K562 (cell line): ENCODE measurements at regions not wholly inside any gene's neighbourhood (a gene's known extent, or its start where the extent isn't known, plus 50 kb on each side); places are given as distances from the start of the nearest gene placed in this dataset.

Experiments used
- ATAC-seq: fragments of 200-7000 bp; cut with Tn5 transposase; 3 replicates; pipeline ENCODE4 v1.9.1; 2020; ENCODE audit warnings: moderate library complexity
- BruUV-seq: library from RNA; stranded (reverse); fragments of 400-500 nt; replicated peaks from 2 replicates; lab custom pipeline; 2021; lab: Mats Ljungman, UMichigan
- CTCF ChIA-PET: fragments of 300-600 bp; formaldehyde crosslinking; extraction: SDS; loops from one replicate; lab custom pipeline; 2021; ENCODE audit warnings: low intra/inter-chr PET ratio; lab: Yijun Ruan, JAX
- POLR2A ChIA-PET: fragments of 300-600, 350-650 bp; sonication (Branson Sonifier 250); formaldehyde crosslinking; extraction: SDS; loops from one replicate; lab custom pipeline; 2021; ENCODE audit warnings: antibody characterized with exemption, inconsistent platforms; lab: Yijun Ruan, JAX
- DNase-seq, 4 experiments: peaks; one replicate each; pipeline versions ENCODE4 v3.0.0 to v3.0.0-alpha.2; 2011 to 2018; ENCODE audit warnings: low spot score in 3 of 4, mixed read lengths in 3 of 4; ENCODE audit errors: extremely low read depth in 1 of 4
- FAIRE-seq: peaks from 2 replicates; lab custom pipeline; 2011; peaks lifted over from hg19 to GRCh38; lab: Jason Lieb, UNC
- H2AFZ ChIP-seq: 2 replicates; pipeline ENCODE4 v1.6.0; 2011; ENCODE audit warnings: low read depth, low read length, control low read depth, inconsistent platforms
- H3K27ac ChIP-seq: fragments of 200-600 bp; 3 replicates; pipeline ENCODE4 v1.8.0; 2011; ENCODE audit warnings: low read depth, mild to moderate bottlenecking, control low read depth, inconsistent platforms, low read length, moderate library complexity, mixed read lengths; ENCODE audit errors: extremely low read depth
- H3K27me3 ChIP-seq, 2 experiments: fragments of 300-600 bp in 1 of 2; 2 replicates in 1 of 2; 3 replicates in 1 of 2; pipeline versions ENCODE4 v1.6.0 to v1.8.0; 2011; ENCODE audit warnings: inconsistent platforms in 2 of 2, low read length in 2 of 2, mild to moderate bottlenecking in 1 of 2, mixed read lengths in 1 of 2, moderate library complexity in 1 of 2; ENCODE audit not compliant: control insufficient read depth in 2 of 2, insufficient read depth in 2 of 2
- H3K36me3 ChIP-seq: fragments of 300-600 bp; 3 replicates; pipeline ENCODE4 v1.8.0; 2011; ENCODE audit warnings: mild to moderate bottlenecking, low read length, inconsistent platforms; ENCODE audit not compliant: control insufficient read depth, insufficient read depth
- H3K4me1 ChIP-seq, 2 experiments: fragments of 200-600 bp in 1 of 2; replicated peaks in 1 of 2; 2 replicates in 1 of 2; 3 replicates in 1 of 2; pipeline versions ENCODE4 v1.5.1 to v1.8.0; 2011; ENCODE audit warnings: inconsistent platforms in 2 of 2, low read length in 2 of 2, mild to moderate bottlenecking in 1 of 2, mixed read lengths in 1 of 2, moderate library complexity in 1 of 2; ENCODE audit not compliant: control insufficient read depth in 2 of 2, insufficient read depth in 2 of 2
- H3K4me2 ChIP-seq: 2 replicates; pipeline ENCODE4 v1.6.1; 2011; ENCODE audit warnings: low read length, control low read depth, inconsistent platforms, mixed read lengths; ENCODE audit not compliant: insufficient read depth
- H3K4me3 ChIP-seq: fragments of 200-600 bp; sonication (generic), shearing (Covaris generic); 2 replicates; pipeline ENCODE4 v1.5.1; 2016; ENCODE audit warnings: control low read depth, inconsistent platforms
- H3K79me2 ChIP-seq: fragments of 200-600 bp; 3 replicates; pipeline ENCODE4 v1.8.0; 2011; ENCODE audit warnings: low read length, inconsistent platforms; ENCODE audit not compliant: control insufficient read depth, insufficient read depth
- H3K9ac ChIP-seq, 2 experiments: 2 replicates each; pipeline versions ENCODE4 v1.6.0 to v1.6.1; 2011; ENCODE audit warnings: low read depth in 2 of 2, low read length in 2 of 2, control low read depth in 1 of 2, inconsistent platforms in 1 of 2, mild to moderate bottlenecking in 1 of 2, mixed read lengths in 1 of 2; ENCODE audit not compliant: insufficient read depth in 1 of 2
- H3K9me1 ChIP-seq: one replicate; pipeline ENCODE4 v1.6.0; 2011; ENCODE audit warnings: inconsistent platforms, mild to moderate bottlenecking, low read length, moderate library complexity; ENCODE audit not compliant: control insufficient read depth, insufficient read depth
- H3K9me3 ChIP-seq: replicated peaks from 2 replicates; pipeline ENCODE4 v1.5.1; 2011; ENCODE audit warnings: low read depth, low read length, inconsistent platforms; ENCODE audit not compliant: control insufficient read depth, insufficient read depth
- H4K20me1 ChIP-seq: replicated peaks from 2 replicates; pipeline ENCODE4 v1.6.1; 2011; ENCODE audit warnings: low read length, inconsistent platforms, mixed read lengths; ENCODE audit not compliant: control insufficient read depth, insufficient read depth
- CGGBP1 ChIP-seq: fragments of 250-450 bp; sonication (Bioruptor Pico); IDR thresholded peaks from 2 replicates; pipeline ENCODE4 v1.9.0; 2021; ENCODE audit warnings: mild to moderate bottlenecking
- HDAC6 ChIP-seq: IDR thresholded peaks from 2 replicates; pipeline ENCODE4 v1.6.1; 2012; ENCODE audit warnings: low read depth, mild to moderate bottlenecking, control low read depth, inconsistent platforms, low read length, moderate library complexity
- HNRNPUL1 ChIP-seq: fragments of 200-400 bp; formaldehyde crosslinking; IDR thresholded peaks from 2 replicates; pipeline ENCODE4 v1.6.1; 2017; ENCODE audit warnings: low read length
- KDM4B ChIP-seq, 2 experiments: fragments of 450-650 bp in 1 of 2; sonication (generic) in 1 of 2; IDR thresholded peaks; 2 replicates each; pipeline ENCODE4 v1.6.1; 2016 to 2017; ENCODE audit warnings: borderline replicate concordance in 2 of 2, antibody characterized with exemption in 1 of 2, low read depth in 1 of 2, mild to moderate bottlenecking in 1 of 2
- PURB ChIP-seq: sonication (generic); formaldehyde crosslinking; IDR thresholded peaks from 2 replicates; pipeline ENCODE4 v1.9.0; 2021; ENCODE audit warnings: low read depth, mild to moderate bottlenecking, missing genetic modification reagents
- SETDB1 ChIP-seq: IDR thresholded peaks from one replicate; pipeline ENCODE4 v1.6.1; 2012; ENCODE audit warnings: low read length, control low read depth, inconsistent platforms
- SP1 ChIP-seq: sonication (generic); formaldehyde crosslinking; IDR thresholded peaks from 2 replicates; pipeline ENCODE4 v1.8.1; 2022; ENCODE audit warnings: mild to moderate bottlenecking, missing genetic modification reagents
- ZEB2 ChIP-seq: fragments of 450-650 bp; IDR thresholded peaks from 2 replicates; pipeline ENCODE4 v1.6.1; 2016
- ZNF224 ChIP-seq: sonication (generic); formaldehyde crosslinking; IDR thresholded peaks from 2 replicates; pipeline ENCODE4 v1.8.0; 2022; ENCODE audit warnings: mild to moderate bottlenecking, missing genetic modification reagents
- ZNF263 ChIP-seq: sonication (generic); formaldehyde crosslinking; IDR thresholded peaks from 2 replicates; pipeline ENCODE4 v1.8.0; 2022; ENCODE audit warnings: mild to moderate bottlenecking, missing genetic modification reagents, borderline replicate concordance
- WGBS: fragments of 100-300 bp; shearing (Covaris generic); methylation state at CpG from one replicate; pipeline ENCODE4 v1.1.6; 2016; ENCODE audit warnings: low coverage, mixed read lengths; ENCODE audit not compliant: insufficient coverage; ENCODE audit errors: missing lambda C conversion rate; 5-methylcytosine and 5-hydroxymethylcytosine counted together
- in situ Hi-C: fragments of 300-500 bp; cut with MboI; formaldehyde crosslinking; loops from 4 replicates; pipeline ENCODE4 v1.15.0; 2018; ENCODE audit warnings: inconsistent platforms, mixed read lengths
- intact Hi-C: fragments of 100-400 bp; cut with micrococcal nuclease; formaldehyde crosslinking; loops from 2 replicates; pipeline ENCODE4 v1.14.2; 2022

GRCh38 chr1:13878451-13878850, 178.5 kb downstream of the PRDM2 start:
- intact Hi-C loops (no loop called here), in situ Hi-C loops (no loop called here)
- no TSS peak for BruUV-seq
- Histone ChIP-seq H3K36me3 (no peaks in the 10 kb centered on the region), H3K79me2 (no peaks in the 10 kb centered on the region), H3K4me2 (no peak overlapping the region), H3K4me3 (no peak overlapping the region), H4K20me1 (no peaks in the 10 kb centered on the region), H2AFZ (no peak overlapping the region), H3K9me3 (no peaks in the 10 kb centered on the region), H3K9me1 (no peaks in the 10 kb centered on the region), H3K27ac (no peak overlapping the region), H3K4me1 (no peaks in the 10 kb centered on the region), H3K9ac (no peak overlapping the region), H3K27me3 (peaks cover 23 to 32% of the 10 kb centered on the region in 2 experiments; a peak in 4 of 5 replicates)
- FAIRE-seq (no peak), DNase-seq (no peak), ATAC-seq (no peak)
- ChIA-PET POLR2A (no interaction called here), CTCF (no interaction called here)
- TF ChIP-seq HNRNPUL1 (no peak), PURB (CRISPR knock-in tag) (no peak), KDM4B (IDR thresholded peaks at IDR 0.05; ENCODE audit: borderline replicate concordance in 2 of 2, low read depth in 1 of 2) (no peak), HDAC6 (no peak), ZNF224 (CRISPR knock-in tag) (no peak), SETDB1 (no peak), SP1 (CRISPR knock-in tag) (no peak), ZEB2 (no peak), CGGBP1 (CRISPR knock-in tag) (no peak), ZNF263 (no peak)
- under 1% methylated on average over 9 of the region's 9 CpGs for WGBS
